ENCODE measurements at regions not wholly inside any gene's neighbourhood (a gene's known extent, or its start where the extent isn't known, plus 50 kb on each side); places are given as distances from the start of the nearest gene placed in this dataset.
"Not testable (repeated sequence)": the region's sequence is repeated elsewhere in the genome, so short reads cannot be mapped to it uniquely, and the experiment has no call there.

- no peak overlapping the region for H2AFZ ChIP-seq (ENCODE audit: low read depth, low read length)
- H3K36me3 ChIP-seq (ENCODE audit: insufficient read depth, low read length), result no peaks in the 10 kb centered on the region
- no peaks in the 10 kb centered on the region for H4K20me1 ChIP-seq (ENCODE audit: insufficient read depth, low read length)
- H3K9ac ChIP-seq (ENCODE audit: low read depth, low read length), result no peak overlapping the region
- no peak overlapping the region for H3K4me2 ChIP-seq (ENCODE audit: insufficient read depth, low read length)
- no peak for DNase-seq
- no peaks in the 10 kb centered on the region for H3K27me3 ChIP-seq (ENCODE audit: insufficient read depth, low read length, poor library complexity)
- H3K27ac ChIP-seq (ENCODE audit: low read length), result no peak overlapping the region
- no peaks in the 10 kb centered on the region for H3K9me3 ChIP-seq (ENCODE audit: insufficient read depth, low read length, severe bottlenecking)
- ATAC-seq (ENCODE audit: insufficient read depth, low read depth), result no peak
- no peak overlapping the region for H3K4me3 ChIP-seq (ENCODE audit: low read depth in 1 of 2, low read length in 2 of 2)
- TF ChIP-seq EZH2 (IDR thresholded peaks at IDR 0.05; ENCODE audit: borderline replicate concordance, low read depth, low read length, severe bottlenecking), result no peak
- no peak for TF ChIP-seq CTCF (IDR thresholded peaks at IDR 0.05; ENCODE audit: borderline replicate concordance, extremely low read depth, low read length, poor library complexity, severe bottlenecking)
- H3K4me1 ChIP-seq (ENCODE audit: insufficient read depth, low read length), result no peaks in the 10 kb centered on the region
- H3K79me2 ChIP-seq (ENCODE audit: insufficient read depth, low read length), result no peaks in the 10 kb centered on the region
These were observed 207.7 kb upstream of the ATP6AP2 start for GRCh38 chrX:40373025-40373424.

DNA sequence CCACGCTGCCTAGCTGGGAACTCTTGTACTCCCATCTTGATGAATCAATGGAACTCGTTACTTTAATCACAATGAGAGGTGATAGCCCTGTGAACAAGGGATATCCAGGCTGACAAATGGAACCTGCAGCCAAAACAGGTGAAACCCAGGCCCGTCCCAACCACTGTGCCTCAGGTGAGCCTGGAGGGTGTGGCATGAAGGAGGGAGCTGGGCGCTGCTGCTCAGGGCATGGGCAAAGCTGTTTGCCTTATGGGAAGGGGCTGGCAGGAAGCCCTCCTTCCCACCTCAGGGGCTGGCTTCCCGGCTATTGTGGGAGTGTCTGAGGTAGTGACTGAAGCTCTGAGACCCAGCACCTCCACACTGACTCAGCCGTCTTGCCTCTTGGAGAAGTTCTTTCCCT is 209.4 kb upstream of the ATP6AP2 start:
- no peaks in the 10 kb centered on the region for H3K4me1 ChIP-seq (ENCODE audit: insufficient read depth, low read length)

DNA sequence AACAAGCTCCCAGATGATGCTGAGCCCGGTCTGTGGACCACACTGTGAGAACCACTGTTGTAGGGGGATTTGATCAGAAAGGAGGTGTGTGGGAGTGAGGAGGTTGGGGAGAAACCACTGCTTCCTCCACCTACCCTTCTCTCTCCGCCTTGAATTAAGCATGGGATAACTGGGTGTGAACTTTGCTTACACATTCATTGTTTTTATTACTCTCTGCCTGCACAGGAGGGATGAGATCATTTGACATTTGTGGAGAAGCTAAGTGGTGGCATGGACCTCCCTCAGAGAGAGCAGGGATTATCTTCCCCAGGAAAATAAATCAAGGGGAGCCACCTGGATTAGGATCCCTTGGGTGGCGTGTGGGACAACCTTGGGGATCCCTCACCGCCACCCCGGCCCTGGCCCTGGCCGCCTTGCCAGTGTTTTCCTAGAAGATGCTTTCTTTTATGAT is 212.1 kb upstream of the ATP6AP2 start:
- no peaks in the 10 kb centered on the region for H3K9me3 ChIP-seq (ENCODE audit: insufficient read depth, low read length, severe bottlenecking)
- no peaks in the 10 kb centered on the region for H3K27me3 ChIP-seq (ENCODE audit: insufficient read depth, low read length, poor library complexity)
- H3K4me3 ChIP-seq (ENCODE audit: low read depth in 1 of 2, low read length in 2 of 2), result no peak overlapping the region
- no peak overlapping the region for H2AFZ ChIP-seq (ENCODE audit: low read depth, low read length)
- no peak overlapping the region for H3K4me2 ChIP-seq (ENCODE audit: insufficient read depth, low read length)
- ATAC-seq (ENCODE audit: insufficient read depth, low read depth), result no peak
- H3K79me2 ChIP-seq (ENCODE audit: insufficient read depth, low read length), result no peaks in the 10 kb centered on the region
- TF ChIP-seq EZH2 (IDR thresholded peaks at IDR 0.05; ENCODE audit: borderline replicate concordance, low read depth, low read length, severe bottlenecking) (no peak), CTCF (IDR thresholded peaks at IDR 0.05; ENCODE audit: borderline replicate concordance, extremely low read depth, low read length, poor library complexity, severe bottlenecking) (no peak)
- no peak overlapping the region for H3K27ac ChIP-seq (ENCODE audit: low read length)
- no peak for DNase-seq
- H3K36me3 ChIP-seq (ENCODE audit: insufficient read depth, low read length), result no peaks in the 10 kb centered on the region
- no peak overlapping the region for H3K9ac ChIP-seq (ENCODE audit: low read depth, low read length)
- no peaks in the 10 kb centered on the region for H3K4me1 ChIP-seq (ENCODE audit: insufficient read depth, low read length)
- no peaks in the 10 kb centered on the region for H4K20me1 ChIP-seq (ENCODE audit: insufficient read depth, low read length)

More for the DNA sequence above, 209.4 kb upstream of the ATP6AP2 start:
- Histone ChIP-seq H3K27me3 (ENCODE audit: insufficient read depth, low read length, poor library complexity) (no peaks in the 10 kb centered on the region), H3K4me3 (ENCODE audit: low read depth in 1 of 2, low read length in 2 of 2) (no peak overlapping the region), H3K36me3 (ENCODE audit: insufficient read depth, low read length) (no peaks in the 10 kb centered on the region), H4K20me1 (ENCODE audit: insufficient read depth, low read length) (no peaks in the 10 kb centered on the region), H3K27ac (ENCODE audit: low read length) (no peak overlapping the region), H3K79me2 (ENCODE audit: insufficient read depth, low read length) (no peaks in the 10 kb centered on the region), H2AFZ (ENCODE audit: low read depth, low read length) (no peak overlapping the region), H3K4me2 (ENCODE audit: insufficient read depth, low read length) (no peak overlapping the region), H3K9ac (ENCODE audit: low read depth, low read length) (no peak overlapping the region), H3K9me3 (ENCODE audit: insufficient read depth, low read length, severe bottlenecking) (no peaks in the 10 kb centered on the region)
- TF ChIP-seq CTCF (IDR thresholded peaks at IDR 0.05; ENCODE audit: borderline replicate concordance, extremely low read depth, low read length, poor library complexity, severe bottlenecking) (no peak), EZH2 (IDR thresholded peaks at IDR 0.05; ENCODE audit: borderline replicate concordance, low read depth, low read length, severe bottlenecking) (no peak)
- ATAC-seq (ENCODE audit: insufficient read depth, low read depth) (no peak), DNase-seq (no peak)

DNA sequence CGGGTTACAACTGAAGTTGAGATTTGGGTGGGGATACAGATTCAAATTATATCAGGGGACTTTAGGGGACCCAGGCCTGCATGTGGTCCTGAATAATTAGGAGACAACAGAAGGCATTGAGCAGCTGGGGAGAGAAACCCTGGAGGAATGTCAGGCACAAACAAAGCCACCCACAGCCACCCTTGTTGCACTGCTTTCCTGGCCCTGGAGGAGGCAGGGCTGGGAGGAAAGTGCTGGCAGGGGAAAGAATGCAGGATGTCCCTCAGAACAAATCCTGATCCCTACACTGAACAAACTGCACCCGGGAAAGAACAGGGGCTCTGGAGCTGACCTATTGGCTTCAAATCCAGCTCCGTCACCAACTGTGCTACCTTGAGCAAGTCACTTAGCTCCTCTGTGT is 214.1 kb upstream of the ATP6AP2 start:
- Histone ChIP-seq H3K4me2 (ENCODE audit: insufficient read depth, low read length) (no peak overlapping the region), H3K9ac (ENCODE audit: low read depth, low read length) (no peak overlapping the region), H4K20me1 (ENCODE audit: insufficient read depth, low read length) (no peaks in the 10 kb centered on the region), H3K4me3 (ENCODE audit: low read depth in 1 of 2, low read length in 2 of 2) (no peak overlapping the region), H3K27me3 (ENCODE audit: insufficient read depth, low read length, poor library complexity) (no peaks in the 10 kb centered on the region), H3K9me3 (ENCODE audit: insufficient read depth, low read length, severe bottlenecking) (no peaks in the 10 kb centered on the region), H2AFZ (ENCODE audit: low read depth, low read length) (no peak overlapping the region), H3K79me2 (ENCODE audit: insufficient read depth, low read length) (no peaks in the 10 kb centered on the region), H3K27ac (ENCODE audit: low read length) (no peak overlapping the region), H3K4me1 (ENCODE audit: insufficient read depth, low read length) (no peaks in the 10 kb centered on the region), H3K36me3 (ENCODE audit: insufficient read depth, low read length) (no peaks in the 10 kb centered on the region)
- TF ChIP-seq EZH2 (IDR thresholded peaks at IDR 0.05; ENCODE audit: borderline replicate concordance, low read depth, low read length, severe bottlenecking), result no peak
- no peak for TF ChIP-seq CTCF (IDR thresholded peaks at IDR 0.05; ENCODE audit: borderline replicate concordance, extremely low read depth, low read length, poor library complexity, severe bottlenecking)
- DNase-seq (no peak), ATAC-seq (ENCODE audit: insufficient read depth, low read depth) (no peak)

- H2AFZ ChIP-seq (ENCODE audit: low read depth, low read length); H3K4me1 ChIP-seq (ENCODE audit: insufficient read depth, low read length); DNase-seq; H3K9me3 ChIP-seq (ENCODE audit: insufficient read depth, low read length, severe bottlenecking); H3K27ac ChIP-seq (ENCODE audit: low read length); H3K36me3 ChIP-seq (ENCODE audit: insufficient read depth, low read length); ATAC-seq (ENCODE audit: insufficient read depth, low read depth); H3K4me2 ChIP-seq (ENCODE audit: insufficient read depth, low read length); H3K9ac ChIP-seq (ENCODE audit: low read depth, low read length); H4K20me1 ChIP-seq (ENCODE audit: insufficient read depth, low read length); H3K27me3 ChIP-seq (ENCODE audit: insufficient read depth, low read length, poor library complexity); H3K79me2 ChIP-seq (ENCODE audit: insufficient read depth, low read length); H3K4me3 ChIP-seq (ENCODE audit: low read depth in 1 of 2, low read length in 2 of 2): not testable (repeated sequence)
These were observed 218.5 kb upstream of the ATP6AP2 start for GRCh38 chrX:40362291-40362690.
